Amniotic epithelial cell (primary cell): ENCODE measurements at regions not wholly inside any gene's neighbourhood (a gene's known extent, or its start where the extent isn't known, plus 50 kb on each side); places are given as distances from the start of the nearest gene placed in this dataset.
"Not testable (repeated sequence)": the region's sequence is repeated elsewhere in the genome, so short reads cannot be mapped to it uniquely, and the experiment has no call there.

Experiments used
- DNase-seq: peaks from one replicate; pipeline ENCODE4 v3.0.0-alpha.2; 2010; ENCODE audit warnings: low read depth

DNA sequence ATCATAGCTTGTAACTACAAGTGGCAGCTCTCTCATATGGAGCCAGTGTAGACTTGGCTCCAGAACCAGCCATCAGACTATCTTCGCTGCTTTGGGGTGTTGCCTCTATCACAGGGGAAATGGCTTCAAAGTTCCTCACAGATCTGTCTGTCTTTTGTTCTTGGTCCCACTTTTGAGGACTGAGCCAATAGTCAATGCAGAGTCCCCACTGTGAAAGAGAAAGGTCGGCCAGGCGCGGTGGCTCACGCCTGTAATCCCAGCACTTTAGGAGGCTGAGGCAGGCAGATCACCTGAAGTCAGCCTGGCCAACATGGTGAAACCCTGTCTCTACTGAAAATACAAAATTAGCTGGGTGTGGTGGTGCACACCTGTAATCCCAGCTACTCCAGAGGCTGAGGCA is 86.9 kb upstream of the FZD7 start:
- not testable (repeated sequence) for DNase-seq

DNA sequence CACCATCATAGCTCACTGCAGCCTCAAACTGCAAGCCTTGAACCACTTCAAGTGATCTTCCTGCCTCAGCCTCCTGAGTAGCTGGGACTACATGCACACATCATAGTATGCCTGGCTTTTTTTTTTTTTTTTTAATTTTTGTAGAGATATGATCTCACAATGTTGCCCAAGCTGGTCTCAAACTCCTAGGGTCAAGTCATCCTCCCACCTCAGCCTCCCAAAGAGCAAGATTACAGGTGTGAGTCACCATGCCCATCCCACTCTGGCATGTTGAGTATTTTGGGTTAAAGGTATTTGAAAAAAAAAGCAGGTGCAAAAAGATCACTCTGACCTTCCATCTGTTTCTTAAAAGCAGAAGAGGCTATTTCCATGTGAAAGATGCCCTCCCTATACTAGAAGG is 86.4 kb upstream of the FZD7 start:
- DNase-seq: peak; percentile 27

DNA sequence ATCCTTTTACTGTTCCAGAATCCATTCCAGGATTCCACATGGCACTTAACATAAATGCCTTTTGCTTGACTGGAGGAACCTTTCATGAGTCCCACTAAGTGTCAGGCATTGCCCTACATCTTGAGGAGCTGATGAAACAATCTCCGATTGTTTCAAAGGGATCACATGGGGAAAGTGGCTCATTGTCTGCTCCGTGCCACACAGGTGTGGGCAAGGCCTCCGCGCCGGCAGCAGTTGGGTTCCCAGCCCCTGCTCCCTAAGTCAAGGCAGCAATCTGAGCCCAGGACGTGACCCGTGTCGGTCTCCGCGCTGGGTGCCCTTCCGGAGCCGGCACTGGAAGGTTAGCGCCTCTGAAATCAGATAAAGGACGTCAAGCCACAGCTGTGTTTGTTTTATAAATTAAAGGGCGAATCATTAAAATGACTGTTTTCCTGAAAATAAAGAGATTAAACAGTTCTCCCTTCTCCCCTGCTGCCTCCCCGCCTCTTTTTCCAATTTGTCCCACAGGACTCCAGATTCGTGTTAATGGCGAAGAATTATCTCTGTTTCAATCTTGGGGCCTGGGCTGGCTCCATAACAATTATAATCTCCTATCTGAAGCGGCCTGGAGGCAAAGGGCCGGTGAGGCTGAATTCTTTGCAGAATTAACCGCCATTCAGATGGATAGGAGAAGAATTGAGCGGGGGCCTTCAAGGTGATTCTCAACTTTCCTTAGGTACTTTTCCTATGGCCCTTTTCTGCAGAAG is 84.3 kb upstream of the FZD7 start:
- DNase-seq: no peak

DNA sequence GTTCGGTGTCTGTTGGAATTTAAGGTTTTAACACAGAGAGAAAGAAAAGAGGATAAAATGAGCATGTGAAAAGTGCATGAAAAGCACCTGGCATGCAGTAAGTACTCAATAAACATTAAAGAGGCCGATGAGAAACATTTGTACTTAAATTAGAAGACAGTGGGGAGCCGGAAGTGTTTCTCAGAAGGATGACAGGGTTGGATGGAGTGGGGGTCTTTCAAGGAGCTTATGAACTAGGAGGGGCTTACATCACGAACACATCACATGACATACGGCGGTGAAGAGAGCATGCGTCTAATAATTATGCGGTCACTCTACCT is 83.8 kb upstream of the FZD7 start:
- no peak for DNase-seq

DNA sequence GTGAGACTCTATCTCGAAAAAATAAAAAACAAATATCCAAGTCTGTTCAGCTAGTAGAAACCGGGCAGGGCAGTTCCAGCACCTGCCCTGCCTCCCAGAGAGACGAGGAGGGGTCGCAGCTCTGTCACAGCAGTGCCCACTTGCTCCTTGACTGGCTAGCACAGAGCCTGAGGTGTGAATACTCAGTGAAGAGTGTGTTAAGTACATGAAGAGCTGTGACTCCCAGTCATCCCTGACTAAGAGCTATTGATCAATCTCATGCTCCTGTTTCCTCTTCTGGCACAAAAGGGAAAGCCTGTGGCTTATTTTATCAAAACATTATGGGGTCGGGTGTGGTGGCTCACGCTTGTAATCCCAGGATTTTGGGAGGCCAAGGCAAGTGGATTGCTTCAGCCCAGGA is 83.0 kb upstream of the FZD7 start:
- peak; percentile 51 for DNase-seq

DNA sequence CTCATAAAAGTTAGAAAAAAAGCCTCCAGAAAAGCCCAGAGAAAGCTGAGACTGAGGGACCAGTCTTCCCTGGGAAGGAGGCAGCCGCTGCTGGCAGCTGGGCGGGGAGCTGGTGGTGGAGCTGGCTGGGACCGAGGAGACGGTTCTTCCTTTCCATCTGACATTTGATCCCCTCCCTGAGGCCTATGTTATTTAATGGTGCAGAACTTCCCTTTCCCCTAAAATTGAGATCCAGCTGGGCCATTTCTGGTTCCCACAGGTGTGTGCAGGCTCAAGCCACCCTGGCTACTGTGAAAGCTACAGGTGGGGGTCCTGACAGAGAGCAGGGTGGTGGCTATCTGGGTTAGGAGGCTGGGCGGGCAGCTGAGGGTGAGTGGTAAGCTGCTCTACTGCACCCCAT is 81.5 kb upstream of the FZD7 start:
- no peak for DNase-seq

DNA sequence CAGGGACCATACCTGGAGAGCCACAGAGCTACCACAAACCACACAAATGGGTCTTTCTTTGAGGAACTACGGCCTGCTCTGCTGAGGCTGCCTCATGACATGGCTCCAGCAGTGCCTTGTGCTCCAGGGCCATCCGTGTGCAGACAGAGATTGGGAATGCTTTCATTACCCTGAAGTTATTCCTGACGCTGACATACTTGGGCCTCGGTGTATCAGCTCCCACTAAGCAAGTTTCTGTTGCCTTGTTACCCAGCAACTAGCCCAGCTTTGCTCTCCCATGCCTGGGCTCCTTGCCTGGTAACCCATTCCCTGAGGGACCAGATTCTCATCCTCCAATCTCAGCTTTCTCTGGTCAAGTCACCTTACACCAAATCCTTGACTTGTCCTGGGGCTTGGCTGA is 80.3 kb upstream of the FZD7 start:
- DNase-seq: no peak

DNA sequence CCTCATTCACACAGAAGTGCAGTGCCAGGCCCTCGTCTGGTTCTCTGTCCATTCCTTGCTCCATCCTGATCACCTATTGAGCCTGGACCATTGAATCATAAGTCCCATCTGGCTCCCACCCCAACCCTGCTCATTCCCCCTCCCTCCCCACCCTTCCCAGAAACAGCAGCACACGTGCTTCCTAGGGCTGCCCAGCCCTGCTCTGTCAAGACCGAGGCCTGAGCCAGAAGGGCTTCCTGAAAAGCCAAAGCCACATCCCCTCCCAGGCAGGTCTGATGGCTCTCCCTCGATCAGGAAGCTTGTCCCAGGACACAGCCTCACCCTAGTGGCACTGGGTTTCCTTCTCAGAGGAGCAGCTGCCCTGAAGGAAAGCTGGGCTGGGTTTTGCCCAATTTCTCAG is 79.8 kb upstream of the FZD7 start:
- no peak for DNase-seq

DNA sequence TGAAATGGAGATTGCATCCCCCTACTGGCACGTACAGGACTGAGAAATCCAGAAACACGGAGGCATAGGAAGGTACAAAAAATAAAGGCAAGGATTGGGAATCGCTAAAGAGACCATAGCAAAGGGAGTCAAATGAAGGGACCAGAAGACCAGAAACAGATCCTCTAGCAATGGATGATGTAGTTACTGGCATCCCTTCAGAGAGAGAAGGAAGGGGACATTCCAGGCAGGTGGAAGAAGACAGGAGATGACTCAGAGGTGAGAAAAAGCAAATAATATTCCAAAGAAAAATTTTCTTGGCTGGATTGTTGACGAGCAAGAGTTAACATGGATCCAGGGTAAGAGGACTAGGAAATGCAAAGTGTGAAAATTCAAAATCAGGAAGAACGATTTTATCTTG is 78.4 kb upstream of the FZD7 start:
- no peak for DNase-seq

DNA sequence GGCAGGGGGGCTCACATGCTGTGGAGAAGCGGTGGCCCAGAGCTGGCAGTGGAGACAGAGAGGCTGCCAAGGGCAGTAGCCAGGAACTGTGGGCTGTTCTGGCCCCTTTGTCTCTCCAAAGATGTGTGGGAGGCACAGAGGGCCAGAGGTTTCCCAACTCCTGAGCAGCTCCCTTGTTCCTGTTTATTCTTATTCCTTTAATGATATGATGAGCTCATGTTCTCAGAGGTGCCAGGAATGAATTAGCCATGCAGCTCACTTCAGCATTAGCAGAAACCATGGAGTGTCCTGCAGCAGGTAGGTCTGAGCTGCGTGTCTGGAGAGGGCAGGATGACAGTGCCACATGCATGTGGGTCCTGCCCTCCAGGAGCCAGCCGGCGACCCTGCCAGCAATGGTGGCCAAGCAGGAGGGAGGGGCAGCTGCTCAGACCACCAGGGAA is 77.9 kb upstream of the FZD7 start:
- peak; percentile 84 for DNase-seq

DNA sequence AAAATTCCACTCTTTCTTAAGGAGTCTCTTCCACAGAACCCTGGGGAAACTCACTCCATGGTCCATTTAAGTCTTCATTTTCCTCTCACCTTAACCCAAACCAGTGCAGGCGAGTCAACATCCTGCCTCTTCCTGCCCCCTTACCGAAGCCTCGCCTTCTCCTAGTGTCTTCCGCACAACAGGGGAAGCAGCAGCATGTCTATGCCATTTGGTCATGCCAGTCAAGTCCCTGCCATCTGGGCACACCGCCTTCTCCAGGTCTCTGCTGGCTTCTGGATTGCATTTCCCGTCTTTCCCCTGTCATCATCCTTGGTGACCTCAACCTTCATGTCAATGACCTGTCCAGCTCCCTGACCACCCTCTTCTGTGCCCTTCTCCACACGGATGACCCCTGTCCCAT is 77.3 kb upstream of the FZD7 start:
- DNase-seq: no peak

DNA sequence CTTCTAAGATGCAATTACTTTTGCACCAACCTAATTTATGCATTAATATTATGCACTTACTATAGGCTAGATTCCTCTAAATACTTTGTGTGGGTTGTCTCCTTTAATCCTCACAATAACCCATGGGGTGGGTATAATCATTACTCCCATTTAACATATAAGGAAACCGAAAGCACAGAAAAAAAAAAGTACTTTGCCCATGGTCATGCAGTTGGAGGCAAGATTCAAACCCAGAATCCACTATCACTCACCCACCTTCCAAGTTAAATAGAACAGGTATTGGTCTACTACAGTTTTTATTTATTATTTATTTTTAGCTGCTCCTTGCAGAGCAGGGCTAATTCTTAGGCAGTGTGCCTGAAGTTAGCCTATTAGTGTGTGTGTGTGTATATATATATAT is 76.6 kb upstream of the FZD7 start:
- DNase-seq: no peak

DNA sequence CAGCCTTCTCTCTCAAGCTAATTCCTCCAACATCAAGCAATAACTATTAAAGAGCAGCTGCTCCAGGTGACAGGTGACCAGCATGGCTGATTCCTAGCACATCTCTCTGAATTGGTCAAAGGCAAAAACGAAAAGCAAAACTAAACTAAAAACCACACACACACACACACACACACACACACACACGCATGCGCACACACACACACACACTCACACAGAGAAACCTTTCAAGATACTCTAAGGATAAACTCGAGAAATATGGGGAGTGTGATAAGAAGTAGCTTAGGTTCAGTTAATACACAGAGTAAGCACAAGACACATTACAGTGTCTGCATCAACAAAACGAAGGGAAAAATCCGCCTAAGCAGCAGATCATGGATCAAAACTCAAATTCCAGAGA is 74.5 kb upstream of the FZD7 start:
- DNase-seq: no peak

DNA sequence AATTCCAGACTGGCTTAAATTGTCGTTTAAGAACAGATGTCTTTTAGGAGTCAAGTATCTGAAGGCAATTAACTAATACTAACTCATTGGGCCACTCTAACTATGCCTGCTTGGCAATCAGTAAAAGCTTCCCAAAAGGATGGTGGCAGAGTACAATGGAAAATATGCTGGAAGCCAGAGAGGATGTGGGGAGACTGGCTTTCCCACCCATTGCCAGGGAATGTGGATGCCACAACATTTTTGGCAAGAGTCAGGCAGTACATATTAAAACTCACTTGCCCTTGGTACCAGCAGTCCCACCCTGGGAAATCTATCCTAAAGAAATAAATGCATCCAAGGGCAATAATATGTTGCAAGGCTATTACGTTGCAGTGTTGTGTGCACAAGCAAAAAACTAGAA is 74.0 kb upstream of the FZD7 start:
- DNase-seq: no peak

DNA sequence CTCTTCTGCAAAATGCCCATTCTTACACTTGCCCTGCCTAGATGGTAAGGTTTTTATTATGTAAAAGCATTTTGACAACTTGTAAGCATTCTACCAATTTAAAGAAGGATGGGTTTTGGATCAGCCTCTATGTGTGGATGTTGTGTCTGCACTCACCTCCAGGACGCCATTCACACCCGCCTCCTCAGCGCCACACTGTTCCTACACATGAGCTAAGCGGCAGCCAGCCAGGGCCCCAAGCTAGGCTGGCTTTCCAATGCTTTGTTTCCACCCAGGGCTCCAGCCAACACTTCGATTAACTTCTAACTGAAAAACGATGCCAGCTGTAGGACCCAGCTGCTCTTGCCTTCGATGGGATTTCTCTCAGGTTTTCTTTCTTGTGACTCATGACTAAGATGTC is 73.3 kb upstream of the FZD7 start:
- DNase-seq: no peak

DNA sequence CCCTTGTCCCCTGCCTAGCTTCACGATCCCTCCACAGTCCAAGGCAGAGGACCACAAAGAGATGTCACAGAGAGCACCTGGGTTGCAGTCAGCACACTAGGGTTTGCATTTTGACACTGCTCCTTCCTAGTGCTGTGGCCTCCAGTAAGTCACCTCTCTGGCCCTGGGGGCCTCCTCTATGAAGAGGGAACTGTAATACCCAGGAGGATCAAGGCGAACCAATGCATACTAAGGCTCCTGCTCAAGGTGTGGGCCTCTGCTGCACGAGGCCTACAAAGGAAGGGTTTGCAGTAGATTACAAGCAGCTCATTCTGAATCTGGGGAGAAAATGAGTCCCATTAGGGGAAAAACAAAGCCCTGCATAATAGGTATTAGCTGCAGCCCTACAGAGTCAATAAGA is 72.3 kb upstream of the FZD7 start:
- no peak for DNase-seq

DNA sequence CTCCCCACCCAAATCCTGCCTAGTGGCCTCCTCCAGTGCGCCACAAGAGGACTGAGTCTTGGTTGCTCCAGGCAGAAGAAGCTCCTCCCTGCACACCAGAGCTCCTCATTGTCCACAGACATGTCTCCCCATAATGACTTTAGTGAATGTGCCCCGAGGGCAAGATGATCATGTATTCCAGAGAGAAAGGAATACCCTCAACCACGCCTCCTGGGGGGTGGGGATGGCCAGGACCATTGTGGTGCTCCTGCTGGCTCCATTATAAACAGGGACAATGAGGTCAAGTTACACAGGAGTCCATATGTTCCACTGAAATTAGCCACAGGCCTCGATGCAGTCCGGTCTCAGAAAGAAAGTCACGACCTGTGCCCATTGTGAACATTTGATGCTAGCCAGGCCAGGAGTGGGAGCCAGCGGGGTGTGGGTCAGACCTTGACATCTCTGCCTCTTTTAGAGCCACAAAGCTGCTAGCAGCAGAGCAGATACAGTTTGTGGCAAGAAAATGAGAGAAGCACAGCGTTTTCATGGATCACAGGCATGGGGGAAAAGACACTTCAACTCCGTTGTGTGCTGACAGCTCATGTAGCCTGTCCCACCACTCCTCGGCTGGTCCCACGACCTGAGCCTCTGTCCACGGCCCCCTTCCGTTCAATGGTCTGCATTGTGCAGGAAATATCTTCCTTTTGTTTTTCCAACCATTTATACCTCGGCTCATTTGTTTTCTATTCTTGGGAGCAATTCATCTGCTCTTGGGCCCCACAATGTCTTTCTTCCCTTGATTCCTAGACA is 70.7 kb upstream of the FZD7 start:
- no peak for DNase-seq

DNA sequence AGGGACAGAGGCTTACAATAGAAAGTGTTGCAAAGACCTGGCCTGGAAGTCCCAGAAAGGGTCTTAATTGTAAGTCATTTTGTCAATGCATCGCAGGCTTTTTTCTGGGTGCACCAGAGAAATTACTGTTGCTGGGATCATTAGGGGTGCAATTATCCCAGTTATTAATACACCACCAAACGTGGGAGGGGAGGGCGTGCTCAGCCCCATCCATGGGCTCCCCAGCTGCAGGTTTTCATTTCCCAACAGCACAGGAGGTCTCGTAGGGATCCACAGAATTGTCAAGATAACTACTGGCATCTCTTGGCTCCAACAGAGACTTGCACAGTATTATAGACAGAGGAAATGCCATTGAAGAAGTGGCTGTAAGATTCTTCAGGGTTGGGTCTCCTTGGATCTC is 69.6 kb upstream of the FZD7 start:
- no peak for DNase-seq

DNA sequence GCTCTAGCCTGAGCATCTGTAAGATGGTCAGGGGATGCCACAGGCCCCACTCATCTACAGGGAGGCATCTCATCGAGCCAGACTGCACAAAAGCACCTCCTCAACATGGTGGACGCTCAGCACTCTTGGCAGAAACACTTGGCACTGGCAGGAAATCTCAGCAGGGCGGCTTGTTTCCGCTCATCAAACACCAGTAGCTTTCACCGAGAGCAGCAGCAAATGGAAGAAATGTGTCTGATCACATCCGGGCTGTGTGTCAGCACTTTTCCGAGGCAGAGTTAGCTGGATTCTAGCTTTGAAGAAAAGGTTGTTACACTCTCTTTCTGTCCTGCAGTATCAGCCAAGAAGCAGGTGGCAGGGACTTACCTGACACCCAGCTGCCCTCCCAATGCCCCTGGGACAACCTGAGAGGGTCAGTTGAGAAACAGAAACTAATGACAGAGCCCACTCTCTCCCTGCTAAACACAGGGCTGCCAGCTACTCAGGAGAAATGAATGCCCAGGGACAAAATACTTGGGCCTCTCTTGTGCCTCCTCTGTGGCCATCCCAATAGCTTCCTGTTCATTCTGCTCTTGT is 68.9 kb upstream of the FZD7 start:
- no peak for DNase-seq

DNA sequence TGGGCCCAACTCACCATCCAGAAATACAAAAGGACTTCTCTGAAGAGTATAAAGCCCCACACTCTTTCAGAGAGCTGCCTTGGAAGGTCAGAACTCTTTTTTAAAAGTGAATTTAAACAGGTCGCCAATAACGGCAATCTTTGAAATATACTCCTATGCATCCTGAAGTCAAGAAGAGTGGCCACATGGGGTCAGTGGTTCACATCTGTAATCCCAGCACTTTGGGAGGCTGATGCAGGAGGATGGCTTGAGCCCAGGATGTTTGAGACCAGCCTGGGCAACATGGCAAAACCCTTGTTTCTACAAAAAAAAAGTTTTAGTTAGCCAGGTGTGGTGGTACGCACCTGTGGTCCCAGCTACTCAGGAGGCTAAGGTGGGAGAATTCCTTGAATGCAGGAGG is 68.1 kb upstream of the FZD7 start:
- DNase-seq: no peak

DNA sequence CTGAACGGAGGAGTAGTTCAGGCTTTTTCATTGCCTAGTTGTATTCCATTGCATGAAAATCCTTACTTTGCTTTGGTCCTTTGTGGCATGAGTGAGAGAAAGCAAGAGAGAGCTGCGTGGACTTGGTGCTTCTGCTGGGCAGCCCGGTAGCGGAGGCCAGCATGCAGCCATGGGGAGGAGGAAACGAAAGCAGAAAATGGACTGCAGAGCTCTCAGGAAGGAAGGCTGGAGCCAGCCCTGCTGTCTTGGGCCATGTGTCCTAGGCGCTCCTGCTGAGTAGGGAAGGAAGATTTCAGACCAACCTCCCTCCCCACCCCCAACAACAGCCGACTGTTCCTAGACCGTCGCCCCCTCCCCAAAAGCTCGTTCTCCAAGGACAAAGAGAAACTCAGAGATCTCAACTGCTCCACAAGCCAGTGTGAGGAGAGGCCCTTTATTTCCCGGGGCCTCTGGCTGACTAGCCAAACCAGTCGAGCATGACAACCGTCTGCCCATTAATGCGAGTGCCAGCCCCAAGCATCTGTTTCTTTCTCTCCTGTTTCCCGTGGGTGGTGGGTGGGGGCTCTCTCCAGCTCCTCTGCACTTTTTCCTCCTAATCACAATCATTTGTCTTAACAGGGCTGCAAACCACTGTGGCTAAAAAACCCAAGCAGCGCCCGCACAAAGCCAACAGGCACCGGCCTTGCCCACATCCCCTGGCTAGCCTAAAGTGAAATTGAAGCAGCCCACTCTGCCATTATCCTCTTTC is 66.8 kb upstream of the FZD7 start:
- DNase-seq: no peak

DNA sequence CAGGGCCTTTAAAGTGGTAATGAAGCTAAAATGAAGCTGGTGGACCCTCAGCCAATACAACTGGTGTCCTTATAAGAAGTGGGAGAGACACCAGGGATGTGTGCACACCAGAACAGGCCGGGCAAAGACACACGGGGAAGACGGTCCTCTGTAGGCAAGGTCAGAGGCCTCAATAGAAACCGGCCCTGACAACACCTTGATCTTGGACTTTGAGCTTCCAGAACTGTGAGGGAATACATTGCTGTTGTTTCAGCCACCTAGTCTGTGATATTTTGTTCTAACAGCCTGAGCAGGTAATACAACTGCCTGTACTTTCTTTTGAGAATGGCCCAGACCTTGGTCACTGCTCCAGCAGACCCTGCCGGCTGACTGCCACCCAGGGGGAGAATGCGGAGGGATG is 65.6 kb upstream of the FZD7 start:
- no peak for DNase-seq

DNA sequence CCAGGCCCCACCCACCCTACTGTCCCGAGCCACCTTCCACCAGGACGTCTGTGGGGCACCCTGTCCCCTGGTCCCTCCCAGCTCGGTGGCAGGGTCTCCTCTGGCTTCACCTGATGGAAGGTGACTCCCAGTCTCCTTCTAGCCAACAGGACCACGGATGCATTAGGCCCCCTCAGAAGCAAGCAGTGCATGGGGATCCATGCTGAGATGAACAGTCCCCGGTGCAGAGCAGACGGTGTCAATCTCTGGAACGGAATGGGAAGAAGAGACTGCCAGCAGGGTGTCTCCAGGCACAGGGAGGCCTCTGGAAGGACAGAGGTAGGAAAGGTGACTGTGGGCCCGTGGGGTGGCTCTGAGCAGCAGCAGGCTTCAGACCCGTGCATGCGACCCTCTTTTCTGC is 65.2 kb upstream of the FZD7 start:
- DNase-seq: no peak
